GM19438 (cell line): ENCODE measurements at regions not wholly inside any gene's neighbourhood (a gene's known extent, or its start where the extent isn't known, plus 50 kb on each side); places are given as distances from the start of the nearest gene placed in this dataset.
"Not testable (repeated sequence)": the region's sequence is repeated elsewhere in the genome, so short reads cannot be mapped to it uniquely, and the experiment has no call there.

Experiments used
- ATAC-seq: cut with Tn5 transposase; IDR thresholded peaks from one replicate; pipeline ENCODE4 v1.9.1; 2021; ENCODE audit warnings: low read depth; ENCODE audit not compliant: unreplicated experiment

GRCh38 chr18:39594206-39594605 is 2028.6 kb upstream of the CELF4 start:
- ATAC-seq: no peak

- no peak for ATAC-seq
Measured at GRCh38 chr18:39591649-39592048, 2026.1 kb upstream of the CELF4 start.

- ATAC-seq: no peak
Measured at GRCh38 chr18:39589496-39589895, 2023.9 kb upstream of the CELF4 start.

- no peak for ATAC-seq
Measured at GRCh38 chr18:39587586-39587985, 2022.0 kb upstream of the CELF4 start.

- no peak for ATAC-seq
Measured at GRCh38 chr18:39586741-39587140, 2021.1 kb upstream of the CELF4 start.

- ATAC-seq: no peak
Measured at GRCh38 chr18:39574897-39575296, 2009.3 kb upstream of the CELF4 start.

GRCh38 chr18:39571511-39571910 is 2005.9 kb upstream of the CELF4 start:
- no peak for ATAC-seq

GRCh38 chr18:39565551-39566230 is 2000.1 kb upstream of the CELF4 start:
- not testable (repeated sequence) for ATAC-seq

- ATAC-seq: no peak
Measured at GRCh38 chr18:39564716-39565115, 1999.1 kb upstream of the CELF4 start.

GRCh38 chr18:39561126-39561525 is 1995.5 kb upstream of the CELF4 start:
- no peak for ATAC-seq

- ATAC-seq: no peak
Measured at GRCh38 chr18:39558658-39559057, 1993.1 kb upstream of the CELF4 start.

- ATAC-seq: no peak
Measured at GRCh38 chr18:39555496-39555895, 1989.9 kb upstream of the CELF4 start.

GRCh38 chr18:39550701-39551100 is 1985.1 kb upstream of the CELF4 start:
- no peak for ATAC-seq

GRCh38 chr18:39549144-39549543 is 1983.5 kb upstream of the CELF4 start:
- ATAC-seq: no peak

GRCh38 chr18:39531659-39532058 is 1966.1 kb upstream of the CELF4 start:
- no peak for ATAC-seq

- no peak for ATAC-seq
Measured at GRCh38 chr18:39529358-39529757, 1963.8 kb upstream of the CELF4 start.

GRCh38 chr18:39527465-39527864 is 1961.9 kb upstream of the CELF4 start:
- no peak for ATAC-seq

- ATAC-seq: no peak
Measured at GRCh38 chr18:39524370-39524769, 1958.8 kb upstream of the CELF4 start.

- no peak for ATAC-seq
Measured at GRCh38 chr18:39523281-39523680, 1957.7 kb upstream of the CELF4 start.

GRCh38 chr18:39521164-39521563 is 1955.6 kb upstream of the CELF4 start:
- no peak for ATAC-seq

- no peak for ATAC-seq
Measured at GRCh38 chr18:39519741-39520140, 1954.1 kb upstream of the CELF4 start.

GRCh38 chr18:39515299-39515698 is 1949.7 kb upstream of the CELF4 start:
- ATAC-seq: no peak

- ATAC-seq: no peak
Measured at GRCh38 chr18:39513186-39513585, 1947.6 kb upstream of the CELF4 start.
